ENCODE measurements at regions not wholly inside any gene's neighbourhood (a gene's known extent, or its start where the extent isn't known, plus 50 kb on each side); places are given as distances from the start of the nearest gene placed in this dataset.
"Not testable (repeated sequence)": the region's sequence is repeated elsewhere in the genome, so short reads cannot be mapped to it uniquely, and the experiment has no call there.

GRCh38 chr6:57900687-57901399 lies 583.4 kb downstream of the PRIM2 start:
- H3K79me2 ChIP-seq (ENCODE audit: control insufficient read depth, insufficient read depth, low read length); POLR2A ChIA-PET; FAIRE-seq; H3K4me3 ChIP-seq; in situ Hi-C loops (cut with MboI); intact Hi-C loops (cut with micrococcal nuclease; ENCODE audit: unreplicated experiment); RAD21 ChIA-PET (ENCODE audit: unreplicated experiment); DNase-seq (ENCODE audit: low read depth, low spot score); CTCF ChIA-PET; H3K27ac ChIP-seq (ENCODE audit: control insufficient read depth, insufficient read depth); H3K4me2 ChIP-seq (ENCODE audit: control insufficient read depth, insufficient read depth); BruUV-seq (replicated peaks); H3K27me3 ChIP-seq (replicated peaks in 1 of 2; ENCODE audit: control insufficient read depth in 2 of 2, insufficient read depth in 2 of 2, low read length in 1 of 2); H3K36me3 ChIP-seq (ENCODE audit: control insufficient read depth in 2 of 2, insufficient read depth in 2 of 2, low read length in 1 of 2); H3K4me1 ChIP-seq (ENCODE audit: control insufficient read depth, insufficient read depth, low read length); H3K9me3 ChIP-seq (replicated peaks; ENCODE audit: control insufficient read depth, insufficient read depth, low read length); H3K9ac ChIP-seq (ENCODE audit: control insufficient read depth, insufficient read depth, low read length); SMC1A ChIA-PET (ENCODE audit: uncharacterized antibody, unreplicated experiment); H4K20me1 ChIP-seq (ENCODE audit: control insufficient read depth, insufficient read depth); H2AFZ ChIP-seq (ENCODE audit: control insufficient read depth, low read depth, low read length): not testable (repeated sequence)
- TF ChIP-seq RUNX3 (IDR thresholded peaks at IDR 0.05; ENCODE audit: low read length) (peak; percentile 45; the same call in 1 of the 2 replicates), ATF2 (IDR thresholded peaks at IDR 0.05; ENCODE audit: low read length) (0 out of 2 replicates have a peak, but pooled peaks have one; percentile 38), JUNB (IDR thresholded peaks at IDR 0.05) (peak; percentile 90), FOXM1 (IDR thresholded peaks at IDR 0.05; ENCODE audit: low read depth, low read length) (peak; percentile 61; the same call in 1 of the 2 replicates), NFIC (IDR thresholded peaks at IDR 0.05; ENCODE audit: low read depth, low read length) (peak; percentile 60; the same call in 1 of the 2 replicates), MEF2A (IDR thresholded peaks at IDR 0.05; ENCODE audit: insufficient read depth, low read depth, low read length) (0 out of 2 replicates have a peak, but pooled peaks have one; percentile 26)
- ATAC-seq: peak; percentile 40
- 44% methylated on average over 2 of the region's 5 CpGs for WGBS (ENCODE audit: insufficient coverage, insufficient replicate concordance, low lambda C conversion rate, missing lambda C conversion rate)

GRCh38 chr6:57901445-57901844 lies 584.0 kb downstream of the PRIM2 start:
- POLR2A ChIA-PET; H3K4me2 ChIP-seq (ENCODE audit: control insufficient read depth, insufficient read depth); SMC1A ChIA-PET (ENCODE audit: uncharacterized antibody, unreplicated experiment); H3K27ac ChIP-seq (ENCODE audit: control insufficient read depth, insufficient read depth); in situ Hi-C loops (cut with MboI); intact Hi-C loops (cut with micrococcal nuclease; ENCODE audit: unreplicated experiment); H2AFZ ChIP-seq (ENCODE audit: control insufficient read depth, low read depth, low read length); H4K20me1 ChIP-seq (ENCODE audit: control insufficient read depth, insufficient read depth); RAD21 ChIA-PET (ENCODE audit: unreplicated experiment); H3K9me3 ChIP-seq (replicated peaks; ENCODE audit: control insufficient read depth, insufficient read depth, low read length); H3K4me3 ChIP-seq; CTCF ChIA-PET; H3K36me3 ChIP-seq (ENCODE audit: control insufficient read depth in 2 of 2, insufficient read depth in 2 of 2, low read length in 1 of 2); H3K4me1 ChIP-seq (ENCODE audit: control insufficient read depth, insufficient read depth, low read length); H3K9ac ChIP-seq (ENCODE audit: control insufficient read depth, insufficient read depth, low read length); ATAC-seq; BruUV-seq (replicated peaks); FAIRE-seq; DNase-seq (ENCODE audit: low read depth, low spot score); H3K27me3 ChIP-seq (replicated peaks in 1 of 2; ENCODE audit: control insufficient read depth in 2 of 2, insufficient read depth in 2 of 2, low read length in 1 of 2); H3K79me2 ChIP-seq (ENCODE audit: control insufficient read depth, insufficient read depth, low read length): not testable (repeated sequence)
- 100% methylated on average over 3 of the region's 3 CpGs for WGBS (ENCODE audit: insufficient coverage, insufficient replicate concordance, low lambda C conversion rate, missing lambda C conversion rate)

- H3K9me3 ChIP-seq (replicated peaks; ENCODE audit: control insufficient read depth, insufficient read depth, low read length); POLR2A ChIA-PET; CTCF ChIA-PET; H3K4me3 ChIP-seq; H3K4me1 ChIP-seq (ENCODE audit: control insufficient read depth, insufficient read depth, low read length); FAIRE-seq; H3K27ac ChIP-seq (ENCODE audit: control insufficient read depth, insufficient read depth); SMC1A ChIA-PET (ENCODE audit: uncharacterized antibody, unreplicated experiment); H3K27me3 ChIP-seq (replicated peaks in 1 of 2; ENCODE audit: control insufficient read depth in 2 of 2, insufficient read depth in 2 of 2, low read length in 1 of 2); intact Hi-C loops (cut with micrococcal nuclease; ENCODE audit: unreplicated experiment); BruUV-seq (replicated peaks); H2AFZ ChIP-seq (ENCODE audit: control insufficient read depth, low read depth, low read length); H3K4me2 ChIP-seq (ENCODE audit: control insufficient read depth, insufficient read depth); H3K9ac ChIP-seq (ENCODE audit: control insufficient read depth, insufficient read depth, low read length); H3K79me2 ChIP-seq (ENCODE audit: control insufficient read depth, insufficient read depth, low read length); DNase-seq (ENCODE audit: low read depth, low spot score); H3K36me3 ChIP-seq (ENCODE audit: control insufficient read depth in 2 of 2, insufficient read depth in 2 of 2, low read length in 1 of 2); in situ Hi-C loops (cut with MboI); ATAC-seq; RAD21 ChIA-PET (ENCODE audit: unreplicated experiment); H4K20me1 ChIP-seq (ENCODE audit: control insufficient read depth, insufficient read depth): not testable (repeated sequence)
- 88% methylated on average over 6 of the region's 6 CpGs for WGBS (ENCODE audit: insufficient coverage, insufficient replicate concordance, low lambda C conversion rate, missing lambda C conversion rate)
These were observed 586.9 kb downstream of the PRIM2 start for GRCh38 chr6:57904356-57904755.
